ENCODE measurements at regions not wholly inside any gene's neighbourhood (a gene's known extent, or its start where the extent isn't known, plus 50 kb on each side); places are given as distances from the start of the nearest gene placed in this dataset.
"Not testable (repeated sequence)": the region's sequence is repeated elsewhere in the genome, so short reads cannot be mapped to it uniquely, and the experiment has no call there.

DNA sequence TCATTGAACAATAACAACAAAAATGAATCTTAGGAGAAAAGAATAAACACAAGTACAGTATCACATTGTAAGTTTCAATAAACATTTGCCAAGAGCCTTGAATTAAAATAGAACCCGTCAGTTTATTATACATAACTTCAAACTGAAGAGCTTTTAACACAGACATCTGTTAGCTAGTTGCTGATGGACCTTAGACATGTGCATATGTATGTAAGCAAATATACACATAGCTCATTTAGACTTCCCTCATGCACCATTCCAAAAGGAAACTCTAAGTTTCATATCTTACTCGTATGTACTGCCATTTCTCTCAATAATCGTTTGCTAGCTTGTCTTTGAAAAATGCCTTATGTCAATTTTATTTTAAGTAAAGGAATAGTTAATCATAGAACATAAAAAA, 235.0 kb downstream of the TENT5A start:
- TF ChIP-seq, protein P1, sequence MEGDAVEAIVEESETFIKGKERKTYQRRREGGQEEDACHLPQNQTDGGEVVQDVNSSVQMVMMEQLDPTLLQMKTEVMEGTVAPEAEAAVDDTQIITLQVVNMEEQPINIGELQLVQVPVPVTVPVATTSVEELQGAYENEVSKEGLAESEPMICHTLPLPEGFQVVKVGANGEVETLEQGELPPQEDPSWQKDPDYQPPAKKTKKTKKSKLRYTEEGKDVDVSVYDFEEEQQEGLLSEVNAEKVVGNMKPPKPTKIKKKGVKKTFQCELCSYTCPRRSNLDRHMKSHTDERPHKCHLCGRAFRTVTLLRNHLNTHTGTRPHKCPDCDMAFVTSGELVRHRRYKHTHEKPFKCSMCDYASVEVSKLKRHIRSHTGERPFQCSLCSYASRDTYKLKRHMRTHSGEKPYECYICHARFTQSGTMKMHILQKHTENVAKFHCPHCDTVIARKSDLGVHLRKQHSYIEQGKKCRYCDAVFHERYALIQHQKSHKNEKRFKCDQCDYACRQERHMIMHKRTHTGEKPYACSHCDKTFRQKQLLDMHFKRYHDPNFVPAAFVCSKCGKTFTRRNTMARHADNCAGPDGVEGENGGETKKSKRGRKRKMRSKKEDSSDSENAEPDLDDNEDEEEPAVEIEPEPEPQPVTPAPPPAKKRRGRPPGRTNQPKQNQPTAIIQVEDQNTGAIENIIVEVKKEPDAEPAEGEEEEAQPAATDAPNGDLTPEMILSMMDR (IDR thresholded peaks at IDR 0.05; ENCODE audit: low read depth, low read length, missing control alignments), result no peak
- in situ Hi-C loops (cut with HindIII; ENCODE audit: low sequenced_read_pairs), result no loop called here
- H3K4me3 ChIP-seq (ENCODE audit: low read depth, low read length), result no peak overlapping the region
- DNase-seq (ENCODE audit: low read depth), result no peak

- in situ Hi-C loops (cut with HindIII; ENCODE audit: low sequenced_read_pairs), result no loop called here
These were observed 236.7 kb downstream of the TENT5A start for GRCh38 chr6:81515562-81516453.

GRCh38 chr6:81514195-81514594, 238.3 kb downstream of the TENT5A start:
- in situ Hi-C loops (cut with HindIII; ENCODE audit: low sequenced_read_pairs); H3K4me3 ChIP-seq (ENCODE audit: low read depth, low read length); DNase-seq (ENCODE audit: low read depth): not testable (repeated sequence)

More at GRCh38 chr6:81515562-81516453, 236.7 kb downstream of the TENT5A start:
- no peak overlapping the region for H3K4me3 ChIP-seq (ENCODE audit: low read depth, low read length)
- DNase-seq (ENCODE audit: low read depth), result no peak
- TF ChIP-seq, protein P1 (IDR thresholded peaks at IDR 0.05; ENCODE audit: low read depth, low read length, missing control alignments), result no peak

DNA sequence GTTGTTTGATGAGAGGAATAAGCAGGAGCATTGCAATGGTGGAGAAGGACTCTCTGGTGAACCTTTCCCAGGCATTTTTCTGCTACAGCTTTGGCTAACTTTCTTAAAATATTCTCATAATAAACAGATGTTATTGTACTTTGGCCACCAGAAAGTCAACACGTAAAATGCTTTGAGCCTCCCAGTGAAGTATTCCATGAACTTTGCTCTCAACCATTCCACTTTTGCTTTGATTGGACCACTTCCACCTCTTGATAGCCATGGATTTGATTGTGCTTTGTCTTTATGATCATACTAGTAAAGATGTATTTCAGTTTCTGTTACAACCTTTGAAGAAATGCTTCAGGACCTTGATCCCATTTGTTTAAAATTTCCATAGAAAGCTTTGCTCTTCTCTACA, 241.1 kb downstream of the TENT5A start:
- H3K4me3 ChIP-seq (ENCODE audit: low read depth, low read length), result no peak overlapping the region
- DNase-seq (ENCODE audit: low read depth), result peak; percentile 3
- in situ Hi-C loops (cut with HindIII; ENCODE audit: low sequenced_read_pairs), result no loop called here
- TF ChIP-seq, protein P1 (IDR thresholded peaks at IDR 0.05; ENCODE audit: low read depth, low read length, missing control alignments), result no peak

DNA sequence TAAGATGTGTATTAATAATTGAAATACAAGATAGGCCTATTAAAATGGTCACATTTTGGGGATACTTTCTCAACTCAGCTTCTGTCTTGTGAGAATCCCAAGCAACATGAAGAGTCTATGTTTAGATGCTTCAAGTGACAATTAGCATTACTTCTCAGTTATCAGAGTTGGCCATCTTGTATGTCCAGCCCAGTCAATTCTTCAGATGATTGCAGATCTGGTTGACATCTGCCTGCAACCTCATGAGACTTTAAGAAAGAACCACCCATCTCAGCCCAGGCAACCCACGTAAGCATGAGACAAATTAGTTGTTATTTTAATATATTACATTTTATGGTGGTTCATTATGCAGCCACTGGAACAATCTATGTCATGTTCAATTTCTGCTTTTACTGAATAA, 256.5 kb downstream of the TENT5A start:
- no peak for DNase-seq (ENCODE audit: low read depth)
- H3K4me3 ChIP-seq (ENCODE audit: low read depth, low read length), result no peak overlapping the region
- TF ChIP-seq, protein P1 (IDR thresholded peaks at IDR 0.05; ENCODE audit: low read depth, low read length, missing control alignments), result no peak
- in situ Hi-C loops (cut with HindIII; ENCODE audit: low sequenced_read_pairs), result no loop called here

DNA sequence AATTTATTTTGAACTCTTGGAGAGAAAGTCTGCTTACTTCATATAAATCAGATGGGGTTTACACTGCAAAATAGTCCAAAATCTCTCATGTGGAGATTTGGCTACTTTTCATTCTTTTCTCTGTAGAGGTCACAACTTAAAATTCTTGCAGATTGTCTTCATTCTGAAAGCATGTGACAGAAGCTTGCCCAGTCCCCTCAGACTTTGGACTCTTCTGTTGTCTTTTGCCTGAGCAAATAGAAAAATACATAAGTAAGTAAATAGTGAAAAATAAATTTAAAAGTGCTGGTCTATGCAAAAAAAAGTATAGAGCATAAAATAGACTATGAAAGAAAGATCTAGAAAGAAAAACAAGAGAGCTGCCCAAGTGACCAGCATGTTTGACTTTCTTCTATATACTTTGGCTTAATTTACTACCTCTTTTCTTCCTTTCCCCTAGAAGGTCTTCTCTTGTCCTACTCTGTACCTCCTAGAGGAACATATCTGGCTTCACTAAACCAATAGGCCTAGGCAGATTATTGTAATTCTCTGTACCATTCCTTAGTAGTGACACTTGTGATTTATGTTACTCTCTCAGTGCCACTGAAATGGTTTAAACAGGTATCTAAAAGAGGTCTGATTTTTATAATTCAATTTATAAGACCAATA, 260.9 kb downstream of the TENT5A start:
- DNase-seq (ENCODE audit: low read depth), result no peak
- H3K4me3 ChIP-seq (ENCODE audit: low read depth, low read length), result no peak overlapping the region
- in situ Hi-C loops (cut with HindIII; ENCODE audit: low sequenced_read_pairs), result no loop called here
- TF ChIP-seq, protein P1 (IDR thresholded peaks at IDR 0.05; ENCODE audit: low read depth, low read length, missing control alignments), result no peak

- no peak overlapping the region for H3K4me3 ChIP-seq (ENCODE audit: low read depth, low read length)
- in situ Hi-C loops (cut with HindIII; ENCODE audit: low sequenced_read_pairs), result no loop called here
- no peak for DNase-seq (ENCODE audit: low read depth)
- TF ChIP-seq, protein P1 (IDR thresholded peaks at IDR 0.05; ENCODE audit: low read depth, low read length, missing control alignments), result no peak
These were observed 265.0 kb downstream of the TENT5A start for GRCh38 chr6:81487489-81487888.
